Thyroid gland (tissue), 4 donors: ENCODE measurements at regions not wholly inside any gene's neighbourhood (a gene's known extent, or its start where the extent isn't known, plus 50 kb on each side); places are given as distances from the start of the nearest gene placed in this dataset.

ENCODE experiments used
- DNase-seq, 2 donors: peaks; one replicate each; pipeline ENCODE4 v3.0.0-alpha.2; 2019
- H3K27ac ChIP-seq, 3 donors: fragments of 200-600 bp; sonication (generic); 1 replicate in 2 of 3; 2 replicates in 1 of 3; pipeline ENCODE4 v1.5.1; 2016 to 2019; ENCODE audit warnings: mild to moderate bottlenecking in 1 of 3, moderate library complexity in 1 of 3
- H3K27me3 ChIP-seq: fragments of 200-600 bp; sonication (generic); one replicate; pipeline ENCODE4 v1.5.1; 2019
- H3K36me3 ChIP-seq, 2 donors: fragments of 200-600 bp; sonication (generic); one replicate each; pipeline ENCODE4 v1.5.1; 2016 to 2019
- H3K4me1 ChIP-seq, 2 donors: fragments of 200-600 bp; sonication (generic); one replicate each; pipeline ENCODE4 v1.5.1; 2017 to 2019
- H3K4me3 ChIP-seq, 3 donors: fragments of 200-600 bp; sonication (generic); replicated peaks in 1 of 3; 1 replicate in 2 of 3; 2 replicates in 1 of 3; pipeline ENCODE4 v1.5.1; 2016; ENCODE audit warnings: mild to moderate bottlenecking in 1 of 3
- H3K9me3 ChIP-seq: fragments of 200-600 bp; sonication (generic); one replicate; pipeline ENCODE4 v1.5.1; 2017
- POLR2A ChIP-seq, 2 donors: fragments of 450-650 bp; IDR thresholded peaks; one replicate each; pipeline ENCODE4 v1.6.1; 2017; ENCODE audit warnings: antibody characterized with exemption in 2 of 2, mild to moderate bottlenecking in 2 of 2, moderate library complexity in 1 of 2
- WGBS, 2 donors: methylation state at CpG; one replicate each; pipeline ENCODE4 v1.1.5; 2017; 5-methylcytosine and 5-hydroxymethylcytosine counted together
- intact Hi-C: fragments of 100-400 bp; cut with DNase I; formaldehyde crosslinking; loops from one replicate; pipeline ENCODE4 v1.15.1; 2023
- TF ChIP-seq, protein P1 (sequence below), 6 experiments: fragments of 200-600 bp in 3 of 6; fragments of 450-650 bp in 3 of 6; sonication (generic) in 3 of 6; IDR thresholded peaks; one replicate each; pipeline ENCODE4 v1.5.1; 2016 to 2019; ENCODE audit warnings: antibody characterized with exemption in 6 of 6, mild to moderate bottlenecking in 2 of 6, inconsistent platforms in 1 of 6, moderate library complexity in 1 of 6

DNA sequence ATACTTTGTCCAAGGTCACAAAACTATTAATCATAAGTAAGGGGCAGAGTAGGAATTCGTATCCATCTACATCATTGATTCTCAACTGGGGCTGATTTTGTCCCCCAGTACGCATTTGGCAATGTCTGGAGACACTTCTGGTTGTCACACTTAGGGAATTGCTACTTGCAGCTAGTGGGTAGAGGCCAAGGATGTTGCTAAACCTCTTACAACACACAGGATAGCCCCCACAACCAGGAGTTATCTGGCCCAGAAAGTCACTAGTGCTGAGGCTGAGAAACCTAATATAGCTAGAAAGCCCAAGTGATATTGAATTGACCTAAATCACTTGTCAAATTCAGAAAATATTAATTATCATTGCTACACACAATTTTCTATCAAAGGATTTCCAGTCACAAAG is 120.4 kb upstream of the ABCA1 start:
- no peaks in the 10 kb centered on the region for H3K9me3 ChIP-seq
- no peak overlapping the region for H3K4me3 ChIP-seq
- no peak for DNase-seq
- no peak overlapping the region for H3K27ac ChIP-seq
- H3K4me1 ChIP-seq, result no peaks in the 10 kb centered on the region
- no peaks in the 10 kb centered on the region for H3K27me3 ChIP-seq
- H3K36me3 ChIP-seq, result no peaks in the 10 kb centered on the region
- whole genome bisulfite sequencing, 2 donors, result 39 to 48% methylated on average over 2 of the region's 2 CpGs
- TF ChIP-seq POLR2A (IDR thresholded peaks at IDR 0.05), result no peak
- TF ChIP-seq, protein P1, sequence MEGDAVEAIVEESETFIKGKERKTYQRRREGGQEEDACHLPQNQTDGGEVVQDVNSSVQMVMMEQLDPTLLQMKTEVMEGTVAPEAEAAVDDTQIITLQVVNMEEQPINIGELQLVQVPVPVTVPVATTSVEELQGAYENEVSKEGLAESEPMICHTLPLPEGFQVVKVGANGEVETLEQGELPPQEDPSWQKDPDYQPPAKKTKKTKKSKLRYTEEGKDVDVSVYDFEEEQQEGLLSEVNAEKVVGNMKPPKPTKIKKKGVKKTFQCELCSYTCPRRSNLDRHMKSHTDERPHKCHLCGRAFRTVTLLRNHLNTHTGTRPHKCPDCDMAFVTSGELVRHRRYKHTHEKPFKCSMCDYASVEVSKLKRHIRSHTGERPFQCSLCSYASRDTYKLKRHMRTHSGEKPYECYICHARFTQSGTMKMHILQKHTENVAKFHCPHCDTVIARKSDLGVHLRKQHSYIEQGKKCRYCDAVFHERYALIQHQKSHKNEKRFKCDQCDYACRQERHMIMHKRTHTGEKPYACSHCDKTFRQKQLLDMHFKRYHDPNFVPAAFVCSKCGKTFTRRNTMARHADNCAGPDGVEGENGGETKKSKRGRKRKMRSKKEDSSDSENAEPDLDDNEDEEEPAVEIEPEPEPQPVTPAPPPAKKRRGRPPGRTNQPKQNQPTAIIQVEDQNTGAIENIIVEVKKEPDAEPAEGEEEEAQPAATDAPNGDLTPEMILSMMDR (IDR thresholded peaks at IDR 0.05), result no peak
- intact Hi-C loops, result no loop called here

DNA sequence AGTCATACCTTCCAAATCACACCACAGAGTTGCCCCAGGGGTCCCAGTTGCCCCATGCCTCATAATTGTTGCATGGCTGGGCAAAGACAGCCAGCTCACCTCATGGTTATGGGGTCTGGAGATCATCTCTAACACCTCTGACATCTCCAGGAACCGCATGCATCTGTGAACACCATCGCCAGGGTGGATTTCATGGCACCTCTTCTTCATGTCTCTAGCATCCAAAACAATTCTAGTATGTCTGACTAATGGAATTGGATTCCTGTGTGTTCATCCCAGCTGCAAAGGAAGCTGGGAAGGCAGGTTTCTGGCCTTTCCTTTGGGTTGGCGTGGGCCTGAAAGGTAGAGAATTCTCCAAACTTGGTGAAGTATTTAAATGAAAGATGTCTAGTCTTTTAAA is 122.3 kb upstream of the ABCA1 start:
- Histone ChIP-seq H3K36me3 (no peaks in the 10 kb centered on the region), H3K4me3 (no peak overlapping the region), H3K27ac (no peak overlapping the region), H3K4me1 (no peaks in the 10 kb centered on the region), H3K27me3 (no peaks in the 10 kb centered on the region), H3K9me3 (no peaks in the 10 kb centered on the region)
- intact Hi-C loops, result no loop called here
- TF ChIP-seq, protein P1 (IDR thresholded peaks at IDR 0.05), result no peak
- TF ChIP-seq POLR2A (IDR thresholded peaks at IDR 0.05), result no peak
- DNase-seq, result no peak
- 64 to 67% methylated on average over 3 of the region's 3 CpGs for WGBS, 2 donors

DNA sequence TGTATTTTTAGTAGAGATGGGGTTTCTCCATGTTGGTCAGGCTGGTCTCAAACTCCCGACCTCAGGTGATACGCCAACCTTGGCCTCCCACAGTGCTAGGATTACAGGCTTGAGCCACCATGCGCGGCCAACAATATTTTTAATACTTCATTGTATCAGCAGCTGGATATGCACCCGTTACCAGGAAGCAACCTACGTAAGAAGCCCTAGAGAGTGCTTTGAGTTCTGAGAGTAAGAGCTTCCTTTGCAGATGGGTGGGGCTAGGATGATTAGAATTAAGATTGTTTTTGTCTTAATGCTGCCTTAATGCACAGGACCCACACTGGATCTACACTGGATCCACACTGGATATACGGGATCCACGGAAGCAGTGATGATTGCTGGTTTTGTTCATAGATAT is 123.9 kb upstream of the ABCA1 start:
- H3K27ac ChIP-seq, result no peak overlapping the region
- DNase-seq, result no peak
- no peaks in the 10 kb centered on the region for H3K27me3 ChIP-seq
- H3K36me3 ChIP-seq, result no peaks in the 10 kb centered on the region
- no peaks in the 10 kb centered on the region for H3K9me3 ChIP-seq
- H3K4me3 ChIP-seq, result no peak overlapping the region
- H3K4me1 ChIP-seq, result no peaks in the 10 kb centered on the region
- no peak for TF ChIP-seq POLR2A (IDR thresholded peaks at IDR 0.05)
- TF ChIP-seq, protein P1 (IDR thresholded peaks at IDR 0.05), result no peak
- WGBS, 2 donors, result 86 to 93% methylated on average over 8 of the region's 8 CpGs
- intact Hi-C loops, result no loop called here

GRCh38 chr9:105052346-105052745 is 124.4 kb upstream of the ABCA1 start:
- no peak overlapping the region for H3K27ac ChIP-seq
- no peak overlapping the region for H3K4me3 ChIP-seq
- intact Hi-C loops, result no loop called here
- no peaks in the 10 kb centered on the region for H3K27me3 ChIP-seq
- no peak for TF ChIP-seq POLR2A (IDR thresholded peaks at IDR 0.05)
- TF ChIP-seq, protein P1 (IDR thresholded peaks at IDR 0.05), result no peak
- H3K4me1 ChIP-seq, result no peaks in the 10 kb centered on the region
- no peaks in the 10 kb centered on the region for H3K36me3 ChIP-seq
- 61 to 70% methylated on average over 8 of the region's 8 CpGs for WGBS, 2 donors
- H3K9me3 ChIP-seq, result no peaks in the 10 kb centered on the region
- DNase-seq, result no peak

GRCh38 chr9:105053209-105053652 is 125.3 kb upstream of the ABCA1 start:
- TF ChIP-seq, protein P1 (IDR thresholded peaks at IDR 0.05), result no peak
- no peak for TF ChIP-seq POLR2A (IDR thresholded peaks at IDR 0.05)

More at GRCh38 chr9:105053209-105053652, 125.3 kb upstream of the ABCA1 start:
- no peak for DNase-seq
- 73 to 90% methylated on average over 4 of the region's 4 CpGs for WGBS, 2 donors
- no peaks in the 10 kb centered on the region for H3K4me1 ChIP-seq
- no peak overlapping the region for H3K4me3 ChIP-seq
- no peak overlapping the region for H3K27ac ChIP-seq
- intact Hi-C loops, result no loop called here
- no peaks in the 10 kb centered on the region for H3K9me3 ChIP-seq
- H3K36me3 ChIP-seq, result no peaks in the 10 kb centered on the region
- H3K27me3 ChIP-seq, result no peaks in the 10 kb centered on the region
